K562 (cell line): ENCODE measurements at regions not wholly inside any gene's neighbourhood (a gene's known extent, or its start where the extent isn't known, plus 50 kb on each side); places are given as distances from the start of the nearest gene placed in this dataset.

ENCODE experiments used
- CEBPB ChIP-seq: fragments of 450-650 bp; IDR thresholded peaks from 2 replicates; pipeline ENCODE4 v1.6.1; 2016; ENCODE audit warnings: missing genetic modification characterization, missing compliant biosample characterization
- GTF2F1 ChIP-seq: IDR thresholded peaks from 2 replicates; pipeline ENCODE4 v1.6.1; 2011; ENCODE audit warnings: low read depth, low read length, improper control_type of control experiment
- JUND ChIP-seq, 2 experiments: IDR thresholded peaks; 2 replicates in 1 of 2; 3 replicates in 1 of 2; pipeline ENCODE4 v1.6.1; 2011; ENCODE audit warnings: borderline replicate concordance in 2 of 2, low read depth in 2 of 2, low read length in 2 of 2, improper control_type of control experiment in 1 of 2, missing biosample characterization in 1 of 2, missing genetic modification characterization in 1 of 2, missing genetic modification reagents in 1 of 2
- POLR2A ChIP-seq: fragments of 450-650 bp; conservative IDR thresholded peaks from 2 replicates; pipeline ENCODE4 v1.6.1; 2016

GRCh38 chr1:116832932-116833578, 76.7 kb upstream of the PTGFRN start:
- TF ChIP-seq JUND (IDR thresholded peaks at IDR 0.05; ENCODE audit: borderline replicate concordance, low read depth, low read length): no peak
- no peak for TF ChIP-seq JUND (tag; IDR thresholded peaks at IDR 0.05; ENCODE audit: borderline replicate concordance, low read depth, low read length)
- no peak for TF ChIP-seq CEBPB (tag)
- TF ChIP-seq GTF2F1: no peak
- TF ChIP-seq POLR2A: no peak
